CD4-positive, alpha-beta T cell treated with Interleukin-6 for 4 hours (primary cell): ENCODE measurements at regions not wholly inside any gene's neighbourhood (a gene's known extent, or its start where the extent isn't known, plus 50 kb on each side); places are given as distances from the start of the nearest gene placed in this dataset.
"Not testable (repeated sequence)": the region's sequence is repeated elsewhere in the genome, so short reads cannot be mapped to it uniquely, and the experiment has no call there.

Experiments used
- DNase-seq: peaks from one replicate; pipeline ENCODE4 v3.0.0-alpha.2; 2020; ENCODE audit warnings: mixed read lengths

DNA sequence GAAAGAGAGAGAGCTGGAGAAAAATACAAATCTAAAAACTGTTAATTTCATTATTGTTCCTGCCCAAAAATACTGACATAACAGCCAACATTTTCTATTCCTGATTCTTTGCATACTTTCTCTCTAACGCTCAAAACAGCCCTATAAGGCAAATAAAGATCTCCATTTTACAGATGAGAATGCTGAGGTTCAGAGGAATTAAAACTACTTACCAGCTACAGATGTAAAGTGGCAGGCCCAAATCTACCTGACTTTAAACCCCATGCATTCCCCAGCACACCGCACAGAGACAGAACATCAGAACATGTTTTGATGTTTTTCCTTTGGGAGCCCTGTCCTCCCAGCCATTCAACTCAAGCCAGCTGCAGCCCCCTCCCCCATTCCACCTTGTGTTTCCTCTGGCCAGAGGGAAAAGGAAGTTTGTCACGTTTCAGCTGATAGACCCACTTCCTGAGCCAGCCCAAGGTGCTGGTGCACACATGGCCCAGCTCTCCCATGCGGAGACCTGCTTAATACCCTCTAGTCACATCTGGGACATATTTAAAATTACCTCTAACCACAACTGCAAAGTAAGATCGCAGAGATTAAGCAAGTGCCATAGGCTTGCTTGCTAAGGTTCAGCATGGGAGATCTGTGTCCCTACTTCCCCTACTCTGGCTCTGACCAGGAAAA is 133.1 kb upstream of the NFIA start:
- no peak for DNase-seq

DNA sequence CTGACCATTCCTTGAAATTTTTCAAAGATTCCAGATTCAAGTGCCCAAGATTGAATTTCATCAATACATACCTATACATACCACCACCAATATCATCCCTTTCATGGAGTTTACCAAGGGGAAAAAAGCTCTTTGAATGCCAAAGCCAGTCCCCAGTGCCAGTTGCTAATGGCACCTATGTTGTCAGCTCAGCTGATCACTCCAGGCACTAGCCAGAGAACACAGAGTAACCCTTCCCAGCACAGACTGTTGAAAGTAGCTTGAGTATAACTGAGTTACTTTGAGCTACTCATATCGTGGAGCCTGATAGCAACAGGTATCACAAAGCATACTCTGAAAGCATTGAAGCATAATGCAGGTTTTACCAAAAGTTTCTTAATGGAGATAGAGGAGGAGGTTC is 133.9 kb upstream of the NFIA start:
- DNase-seq, result no peak

DNA sequence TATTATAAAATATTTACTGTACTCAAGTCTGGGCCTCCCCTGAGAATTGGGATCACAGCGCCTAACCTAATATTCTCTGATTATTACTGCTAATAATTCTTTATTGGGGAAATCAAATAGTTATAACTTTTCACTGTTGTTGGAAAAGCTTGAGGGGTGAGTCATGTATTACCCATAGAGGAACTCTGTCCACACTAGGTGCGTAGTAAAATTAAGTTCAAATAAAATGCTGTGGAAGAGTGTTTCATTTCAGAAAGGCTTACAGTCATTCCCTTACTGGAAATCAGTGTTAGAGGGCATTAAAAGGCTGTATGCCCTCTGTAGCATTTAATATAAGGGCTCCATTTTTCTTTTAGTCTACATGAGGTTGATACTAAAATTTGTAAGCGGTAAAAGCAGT is 135.0 kb upstream of the NFIA start:
- DNase-seq, result no peak

DNA sequence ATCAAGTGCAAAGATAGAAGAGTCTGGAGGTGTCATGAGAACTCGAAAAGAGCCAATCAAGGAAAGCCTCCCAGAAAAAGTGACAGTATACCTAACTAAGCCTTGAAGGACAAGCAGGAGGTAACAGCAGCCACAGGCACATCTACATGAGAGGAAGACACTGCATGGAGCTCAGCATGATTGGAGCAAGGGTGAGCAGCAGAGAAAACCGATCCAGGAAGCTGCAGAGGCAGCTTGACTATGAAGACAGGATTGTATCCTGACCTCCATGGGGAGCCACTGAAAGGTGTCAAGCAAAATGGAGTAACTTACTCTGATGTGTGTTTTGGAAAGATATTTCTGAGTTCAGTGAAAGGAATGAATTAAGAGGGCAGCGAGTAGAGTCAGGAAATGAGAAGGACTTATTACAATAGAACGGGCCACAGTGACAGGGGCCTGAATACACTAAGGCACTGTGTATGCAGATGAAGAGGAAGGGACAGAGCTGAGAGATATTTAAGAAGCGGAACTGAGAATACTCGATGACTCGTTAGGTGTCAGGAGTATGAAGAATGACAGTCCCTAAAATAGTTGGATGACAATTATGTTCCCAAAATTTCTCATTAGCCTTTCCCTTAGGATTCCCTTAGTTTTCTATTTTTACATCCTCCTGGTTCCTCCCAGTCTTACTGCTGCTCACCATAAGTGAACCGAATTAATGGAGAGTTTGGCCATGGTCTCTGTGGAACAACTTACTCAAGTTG is 139.3 kb upstream of the NFIA start:
- no peak for DNase-seq

DNA sequence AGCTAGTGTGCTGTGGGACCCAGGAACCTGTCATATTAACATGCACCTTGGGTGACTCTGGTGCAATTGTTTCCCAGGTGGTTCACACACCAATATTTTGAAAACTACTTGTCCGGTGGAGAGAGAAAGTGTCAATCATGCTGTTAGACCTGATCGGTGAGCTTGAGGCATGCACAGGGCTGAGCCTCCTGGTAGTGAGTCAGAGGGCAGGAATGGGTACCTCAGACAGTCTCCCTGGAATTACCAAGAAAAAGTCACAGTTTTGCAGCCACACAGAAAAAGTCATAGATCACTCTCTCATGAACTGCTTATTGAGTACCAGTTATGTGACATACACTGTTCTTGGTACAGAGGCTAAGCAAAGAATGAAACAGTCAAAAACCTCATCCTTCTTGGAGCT is 140.1 kb upstream of the NFIA start:
- no peak for DNase-seq

DNA sequence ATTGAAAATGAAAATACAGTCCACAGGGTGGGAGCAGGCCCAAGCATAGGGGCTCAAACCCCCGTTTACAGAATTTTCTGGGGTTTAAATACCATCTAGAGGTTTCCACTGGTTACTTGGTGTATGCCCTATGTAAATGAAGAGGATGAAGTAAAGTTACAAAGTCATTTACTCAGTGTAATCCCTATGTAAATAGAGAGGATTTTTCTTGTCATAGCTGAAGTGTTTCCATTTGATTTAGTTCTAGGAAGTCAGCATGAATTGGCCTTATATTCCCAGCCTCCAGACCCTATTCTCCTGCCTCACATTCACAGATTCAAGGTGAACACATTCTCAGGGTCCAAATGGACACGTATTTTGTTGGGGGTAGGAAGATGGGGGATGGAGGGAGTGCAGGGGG is 141.7 kb upstream of the NFIA start:
- DNase-seq, result not testable (repeated sequence)

DNA sequence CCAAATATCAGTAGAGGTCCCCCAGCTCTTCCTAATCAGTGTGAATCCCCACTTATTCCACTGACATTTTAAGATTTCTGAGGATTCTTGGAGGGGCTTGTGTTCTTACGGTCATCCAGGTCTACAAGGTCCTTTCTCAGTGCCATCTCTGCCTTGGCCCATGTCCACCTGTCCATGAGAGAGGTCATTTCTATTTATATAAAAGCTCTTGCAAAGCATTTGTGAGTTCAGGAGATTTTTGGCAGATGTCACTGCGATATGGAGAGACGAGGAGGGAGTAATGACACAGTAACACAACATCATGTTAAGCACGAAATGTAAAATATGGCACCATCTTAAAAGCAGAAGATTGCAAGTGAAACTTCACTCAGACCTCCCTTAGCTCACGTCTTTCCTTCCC is 144.6 kb upstream of the NFIA start:
- DNase-seq, result no peak

DNA sequence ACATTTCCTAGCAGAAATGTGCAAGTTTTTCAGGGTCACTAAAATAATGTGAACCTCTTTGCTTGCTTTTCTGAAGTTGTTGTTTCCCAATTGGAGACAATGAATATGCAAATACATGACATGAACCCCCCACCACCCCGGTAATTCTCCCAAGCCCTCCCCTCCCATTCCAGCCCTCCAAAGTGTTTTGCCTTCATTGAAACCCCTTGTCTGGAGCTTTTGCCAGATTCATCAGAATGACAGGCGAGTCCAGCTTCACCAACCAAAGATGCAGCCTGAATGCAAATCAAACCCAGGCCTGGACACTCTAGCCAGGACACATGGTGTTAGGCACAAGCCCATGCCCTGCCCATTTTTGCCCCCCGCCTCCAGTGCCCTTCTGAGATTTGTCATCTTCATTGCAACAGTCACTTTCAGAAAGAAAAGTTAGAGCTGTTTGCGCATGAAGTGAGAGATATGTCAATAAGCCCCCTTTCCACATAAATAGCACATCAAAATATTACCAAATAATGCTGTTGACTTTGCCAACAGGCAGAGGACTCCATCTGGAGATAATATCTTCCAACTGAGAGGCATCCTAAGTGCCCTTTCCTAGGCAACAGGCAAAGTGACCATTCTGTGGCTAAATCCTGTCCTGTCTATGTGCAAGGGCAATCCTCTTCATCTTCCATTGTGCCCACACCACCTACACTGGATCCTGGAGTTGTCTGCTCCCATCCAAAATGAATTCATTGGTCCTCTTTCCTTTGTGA is 145.6 kb upstream of the NFIA start:
- DNase-seq, result no peak

DNA sequence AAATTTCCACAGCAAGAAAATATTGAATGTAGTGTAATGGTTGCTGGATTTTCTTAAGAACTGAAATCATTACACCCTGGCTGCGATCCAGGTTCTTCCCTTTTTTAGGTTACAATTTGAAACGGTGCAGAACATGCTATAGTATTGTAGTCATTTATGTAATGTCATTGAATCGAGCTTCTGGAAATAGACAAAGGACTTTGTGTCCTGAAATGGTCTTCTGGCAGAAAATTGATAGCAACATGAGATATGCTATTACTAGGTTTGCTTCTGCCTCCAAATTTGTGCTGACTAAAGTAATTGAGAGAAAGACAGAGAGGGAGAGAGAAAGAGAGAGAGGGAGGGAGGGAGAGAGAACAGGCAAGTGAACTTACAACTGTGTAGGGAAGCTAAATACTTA is 146.2 kb upstream of the NFIA start:
- no peak for DNase-seq

DNA sequence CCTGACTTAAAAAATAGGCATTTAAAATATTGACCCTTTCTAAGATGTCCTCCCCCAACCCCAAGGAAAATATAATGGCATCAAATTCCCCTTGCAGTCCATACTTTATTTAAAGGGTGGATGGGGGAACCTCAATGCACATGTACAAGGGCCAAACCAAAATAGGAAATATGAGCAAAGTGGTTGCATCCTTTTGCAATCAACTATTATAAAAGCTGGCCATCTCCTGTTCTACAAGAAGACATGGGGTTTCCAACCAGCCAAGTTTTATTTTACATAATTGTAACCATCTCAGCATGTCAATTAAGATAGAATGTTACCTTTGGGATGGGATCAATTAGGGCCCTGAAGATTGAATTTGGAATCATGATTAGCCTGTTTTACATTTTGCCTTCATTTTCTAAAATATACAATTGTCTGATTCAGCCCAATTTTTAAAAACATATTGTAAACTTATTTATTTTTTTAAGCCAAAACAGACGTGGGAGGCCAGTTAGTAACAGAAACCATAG is 146.7 kb upstream of the NFIA start:
- DNase-seq, result no peak

DNA sequence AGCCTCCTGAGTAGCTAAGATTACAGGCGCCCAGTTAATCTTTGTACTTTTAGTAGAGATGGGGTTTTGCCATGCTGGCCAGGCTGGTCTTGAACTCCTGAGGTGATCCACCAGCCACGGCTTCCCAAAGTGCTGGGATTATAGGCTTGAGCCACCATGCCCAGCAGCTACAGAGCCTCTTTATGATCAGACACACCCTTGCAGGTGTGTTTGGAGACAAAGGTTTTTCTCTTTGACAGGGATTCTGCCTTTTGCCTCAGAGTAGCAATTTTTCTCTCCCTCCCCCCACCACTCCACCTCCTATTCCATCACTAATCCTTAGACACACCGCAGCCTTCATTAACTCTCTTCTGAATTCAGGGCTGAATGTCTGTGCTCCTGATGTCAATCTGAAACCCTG is 152.2 kb upstream of the NFIA start:
- DNase-seq, result no peak

DNA sequence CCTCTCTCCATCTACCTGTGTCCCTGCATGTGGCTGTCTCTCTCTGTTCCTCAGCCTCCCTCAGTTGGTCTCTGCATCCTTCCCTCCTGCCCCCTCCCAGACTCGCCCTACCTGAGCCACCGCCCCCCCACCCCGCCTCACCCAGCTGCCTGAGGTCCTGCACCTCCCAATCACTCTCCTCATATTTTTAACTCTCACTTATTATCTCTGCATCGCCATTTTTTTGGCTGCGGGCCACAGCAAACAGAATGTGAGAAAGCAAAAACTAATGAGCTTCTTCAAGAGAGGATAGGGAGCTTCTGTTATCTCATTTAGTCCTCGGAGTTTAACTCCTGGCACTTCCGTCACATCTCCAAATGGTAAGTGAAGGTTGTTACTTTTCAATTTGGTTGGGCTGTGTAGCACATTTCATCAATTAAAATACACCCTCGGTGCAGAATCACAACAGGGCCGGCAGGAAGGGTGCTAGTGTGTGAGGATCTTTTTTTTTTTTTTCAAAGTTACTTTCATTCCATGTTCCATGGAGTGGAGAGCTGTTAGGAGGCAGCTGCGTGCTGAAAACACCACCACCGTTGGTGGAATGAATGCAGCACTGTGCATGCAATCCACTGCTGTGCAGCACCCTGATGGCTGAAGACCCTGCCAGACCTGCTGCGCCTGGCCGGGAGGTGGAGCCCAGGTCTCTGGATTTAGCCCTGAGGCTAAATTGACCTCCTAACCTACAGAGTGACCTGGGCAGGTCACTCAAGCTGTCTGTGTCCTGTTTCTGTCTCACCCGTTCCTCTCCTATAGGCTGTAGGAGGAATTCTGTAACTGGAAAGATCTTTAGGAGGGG is 157.2 kb upstream of the NFIA start:
- DNase-seq, result no peak

DNA sequence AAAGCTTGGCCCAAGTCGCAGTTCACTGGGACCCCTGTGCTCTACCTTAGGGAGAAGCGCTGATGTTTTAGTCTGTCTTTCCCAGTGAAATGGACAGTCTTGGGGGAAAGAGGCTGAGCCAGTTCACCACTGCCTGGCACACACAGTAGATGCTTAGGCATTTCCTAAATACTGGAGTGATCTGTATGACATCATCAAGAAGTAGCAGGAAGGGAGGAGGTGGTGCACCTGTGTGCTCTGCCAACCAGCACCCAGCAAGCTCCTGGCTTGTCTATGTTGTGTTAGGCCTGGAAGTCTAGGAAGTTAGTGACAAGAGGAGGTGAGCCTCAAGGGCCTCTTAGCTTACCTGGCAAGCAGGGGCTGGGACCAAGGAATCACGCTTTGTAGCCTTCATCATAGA is 158.2 kb upstream of the NFIA start:
- DNase-seq, result no peak

DNA sequence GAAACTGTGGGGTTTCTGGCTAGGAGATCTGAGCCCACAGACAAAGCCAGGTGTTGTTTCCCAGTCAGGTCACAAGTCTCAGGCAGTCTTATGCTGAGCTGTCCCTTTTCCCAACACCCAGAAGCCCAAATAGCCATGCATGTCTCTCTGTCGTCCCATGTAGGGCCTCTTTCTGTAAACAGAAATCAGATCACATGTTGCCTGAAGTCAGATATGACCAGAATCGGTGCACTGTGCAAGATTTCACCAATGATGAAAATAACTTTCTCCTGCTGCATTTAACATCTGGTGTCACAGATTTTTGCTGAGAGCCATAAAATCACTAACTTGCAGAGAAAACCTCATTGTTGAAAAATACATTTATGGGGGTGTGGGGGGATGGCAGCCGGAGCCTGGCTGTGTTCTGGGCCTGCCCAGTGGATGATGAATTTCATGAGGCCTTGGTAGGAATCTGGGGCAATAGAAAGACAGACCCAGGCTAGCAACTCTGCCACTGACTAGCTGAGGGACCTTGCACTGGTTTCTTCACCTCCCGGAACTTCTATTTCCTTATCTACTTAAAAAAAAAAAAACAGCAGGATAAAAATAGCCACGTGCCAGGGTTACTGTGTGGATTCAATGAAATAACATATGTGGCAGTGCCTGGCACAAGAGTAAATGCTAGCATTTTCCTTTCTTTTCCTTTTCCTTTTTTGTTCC is 158.8 kb upstream of the NFIA start:
- no peak for DNase-seq

DNA sequence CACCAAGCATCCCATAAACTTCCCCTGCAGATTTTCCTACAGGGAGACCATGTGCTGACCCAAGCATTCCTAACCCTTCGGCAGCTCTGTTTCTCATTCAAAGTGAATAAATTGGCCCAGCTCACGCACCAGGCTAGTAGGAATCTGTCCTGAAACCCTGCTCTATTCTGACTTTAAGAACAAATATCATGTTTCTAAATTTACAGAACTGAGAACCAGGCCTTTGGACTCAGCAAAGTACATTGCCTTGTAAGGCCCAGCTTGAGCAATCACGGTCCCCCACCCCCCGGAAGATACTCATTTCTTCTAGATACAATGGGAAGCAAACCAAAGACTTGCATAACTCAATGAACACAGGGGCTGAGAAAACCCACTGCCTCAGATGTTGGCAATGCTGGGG is 160.1 kb upstream of the NFIA start:
- DNase-seq, result no peak

DNA sequence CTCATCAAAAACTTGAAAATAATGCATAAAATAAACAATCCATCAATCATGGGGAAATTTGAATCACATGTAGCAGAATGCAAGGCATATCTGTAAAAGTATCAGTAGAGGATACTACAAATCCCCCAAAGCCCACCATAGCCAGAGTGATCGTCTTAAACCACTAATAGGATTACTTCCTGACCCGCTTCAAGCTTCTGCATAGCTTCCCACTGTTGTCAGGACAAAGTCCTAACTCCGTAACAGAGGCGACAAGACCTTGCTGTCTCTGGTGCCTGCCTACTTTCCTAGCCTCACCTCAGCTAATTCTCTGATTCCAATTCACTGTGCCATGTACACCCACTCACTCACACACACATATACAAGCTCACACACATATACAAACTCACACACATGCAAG is 161.2 kb upstream of the NFIA start:
- DNase-seq, result no peak

DNA sequence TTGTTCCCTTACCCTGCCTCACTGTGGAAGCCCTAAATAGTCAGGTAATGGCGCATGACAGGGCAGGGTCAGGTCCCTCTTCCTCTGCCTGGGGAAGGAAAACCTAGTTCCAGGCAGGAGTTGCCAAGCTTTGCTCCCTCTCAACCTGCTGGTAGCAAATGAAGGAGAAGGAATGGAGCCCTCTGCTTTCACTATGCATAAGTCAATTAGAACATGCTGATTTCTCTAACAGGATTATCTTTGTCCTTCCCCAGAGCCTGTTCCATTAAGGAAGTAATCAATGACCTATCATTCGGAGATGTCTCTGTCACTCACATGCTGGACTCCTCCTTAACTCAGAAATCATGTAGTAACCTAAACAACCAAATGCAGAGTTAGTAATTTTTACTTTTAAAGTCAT is 161.8 kb upstream of the NFIA start:
- DNase-seq, result no peak

DNA sequence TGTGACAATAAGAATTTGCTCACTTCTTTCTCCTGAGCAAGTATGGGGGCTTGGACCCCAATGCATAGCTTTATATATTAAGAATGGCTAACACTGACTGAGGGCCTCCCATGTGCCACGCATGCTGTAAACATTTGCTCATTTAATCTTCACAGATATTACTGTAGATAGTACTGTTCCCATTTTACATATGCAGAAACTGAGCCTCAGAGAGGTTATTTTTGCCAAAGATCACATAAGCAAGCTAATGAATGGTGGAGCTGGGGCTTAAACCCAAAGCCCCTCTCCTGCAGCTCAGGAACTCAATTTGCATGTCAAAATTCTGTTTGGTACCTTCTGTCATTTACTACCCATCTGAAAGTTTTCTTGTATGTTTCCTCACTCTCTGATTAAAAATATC is 163.5 kb upstream of the NFIA start:
- DNase-seq, result no peak

DNA sequence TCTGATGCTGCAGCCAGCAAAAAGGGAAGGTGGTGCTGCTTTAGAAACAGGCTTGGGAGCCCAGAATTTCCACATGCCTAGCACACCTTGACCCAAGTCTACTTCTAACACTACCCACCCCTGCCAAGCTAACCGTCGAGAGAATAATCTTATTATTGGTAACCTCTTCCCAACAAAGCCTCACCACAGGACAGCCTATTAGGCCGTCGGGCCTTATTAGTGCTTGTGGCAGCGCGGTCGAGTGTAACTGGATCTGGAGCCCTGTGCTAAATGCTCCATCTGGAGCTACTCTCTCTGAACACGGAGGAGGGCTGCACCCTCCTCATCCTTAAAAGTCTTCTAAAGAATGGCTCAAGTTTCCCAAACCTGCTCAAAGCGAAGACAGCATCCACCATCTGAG is 165.5 kb upstream of the NFIA start:
- no peak for DNase-seq

DNA sequence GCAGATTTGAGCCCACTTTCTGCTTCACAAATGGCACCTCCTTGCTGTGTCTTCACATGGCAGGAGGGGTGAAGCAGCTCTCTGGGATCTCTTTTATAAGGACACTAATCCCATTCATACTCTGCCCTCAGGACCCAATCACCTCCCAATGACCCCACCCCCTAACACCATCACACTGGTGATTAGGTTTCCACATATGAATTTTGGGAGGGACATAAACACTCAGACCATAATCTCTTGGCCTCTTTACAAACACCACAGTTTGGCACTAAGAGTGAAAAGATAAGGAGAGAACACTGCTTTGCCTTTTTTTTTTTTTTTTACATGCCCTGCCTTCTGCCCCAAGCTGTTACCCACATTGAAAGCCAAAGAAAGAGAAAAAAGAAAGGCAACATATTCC is 166.2 kb upstream of the NFIA start:
- DNase-seq, result no peak

DNA sequence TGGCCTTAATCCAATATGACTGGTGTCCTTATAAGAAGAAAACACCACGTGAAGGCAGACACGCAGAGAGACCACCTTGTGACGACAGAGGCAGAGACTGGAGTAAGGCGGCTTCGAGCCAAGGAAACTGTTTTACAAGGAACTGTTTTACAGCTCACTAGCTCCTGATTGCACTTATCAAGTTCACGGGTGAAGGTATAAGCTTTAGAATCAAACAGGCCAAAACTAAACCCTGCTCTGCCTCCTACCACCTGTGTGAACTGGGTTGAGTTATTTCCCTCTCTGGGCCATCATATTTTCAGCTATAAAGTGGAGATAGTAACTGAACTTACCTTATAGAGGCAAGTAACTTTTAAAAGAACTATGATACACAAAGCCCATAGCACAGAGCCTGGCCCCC is 166.9 kb upstream of the NFIA start:
- no peak for DNase-seq

DNA sequence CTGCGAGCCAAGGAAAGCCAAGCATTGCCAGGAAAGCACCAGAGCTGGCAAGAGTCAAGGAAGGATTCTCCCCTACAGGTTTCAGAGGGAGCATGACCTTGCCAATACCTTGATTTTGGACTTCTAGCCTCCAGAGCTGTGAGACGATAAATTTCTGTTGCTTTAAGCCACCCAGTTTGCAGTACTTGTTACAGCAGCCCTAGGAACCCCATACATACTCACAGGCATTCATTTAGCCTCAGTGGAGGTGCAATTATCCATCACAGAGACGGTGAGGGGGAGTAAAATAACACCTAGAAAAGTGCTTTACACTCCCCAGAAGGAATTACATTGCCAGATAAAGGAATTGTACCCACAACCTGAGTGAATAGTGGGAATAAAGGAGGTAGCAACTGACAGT is 167.4 kb upstream of the NFIA start:
- no peak for DNase-seq
